PC-3 (cell line): ENCODE measurements at regions not wholly inside any gene's neighbourhood (a gene's known extent, or its start where the extent isn't known, plus 50 kb on each side); places are given as distances from the start of the nearest gene placed in this dataset.

ENCODE experiments used
- ATAC-seq: fragments of 200-7000 bp; cut with Tn5 transposase; 2 replicates; pipeline ENCODE4 v1.9.1; 2020; ENCODE audit warnings: mild to moderate bottlenecking, moderate library complexity
- BruUV-seq: library from RNA; stranded (reverse); fragments of 400-500 nt; replicated peaks from 2 replicates; lab custom pipeline; 2021; lab: Mats Ljungman, UMichigan
- CTCF ChIA-PET: fragments of 300-600 bp; sonication (Branson Sonifier 250); formaldehyde crosslinking; loops from one replicate; lab custom pipeline; 2022; ENCODE audit warnings: antibody characterized with exemption; lab: Charles Lee
- POLR2A ChIA-PET: fragments of 300-600 bp; sonication (Branson Sonifier 250); formaldehyde crosslinking; loops from one replicate; lab custom pipeline; 2022; ENCODE audit warnings: antibody characterized with exemption; ENCODE audit not compliant: unreplicated experiment; lab: Charles Lee
- DNase-seq: peaks from one replicate; pipeline ENCODE4 v3.0.0-alpha.2; 2015
- H2AFZ ChIP-seq: fragments of 300-600 bp; sonication (generic); 2 replicates; pipeline ENCODE4 v1.6.0; 2016; ENCODE audit warnings: antibody characterized with exemption, low read length
- H3F3A ChIP-seq: fragments of 300-600 bp; sonication (generic); one replicate; pipeline ENCODE4 v1.6.0; 2017; ENCODE audit warnings: antibody characterized with exemption, low read length, control low read depth, mild to moderate bottlenecking; ENCODE audit not compliant: unreplicated experiment
- H3K27ac ChIP-seq: fragments of 300-600 bp; sonication (generic); 2 replicates; pipeline ENCODE4 v1.5.1; 2016; ENCODE audit warnings: mild to moderate bottlenecking, low read length
- H3K27me3 ChIP-seq: fragments of 300-600 bp; sonication (generic); 2 replicates; pipeline ENCODE4 v1.6.1; 2016; ENCODE audit warnings: low read length, mixed read lengths
- H3K36me3 ChIP-seq: fragments of 300-600 bp; sonication (generic); 2 replicates; pipeline ENCODE4 v1.6.1; 2016; ENCODE audit warnings: low read depth, mixed run types, low read length, mixed read lengths
- H3K4me1 ChIP-seq: fragments of 300-600 bp; sonication (generic); 2 replicates; pipeline ENCODE4 v1.5.1; 2016; ENCODE audit warnings: low read length; ENCODE audit not compliant: insufficient read depth
- H3K4me2 ChIP-seq: fragments of 300-600 bp; sonication (generic); 2 replicates; pipeline ENCODE4 v1.6.0; 2016; ENCODE audit warnings: low read length
- H3K4me3 ChIP-seq: fragments of 300-600 bp; sonication (generic); 2 replicates; pipeline ENCODE4 v1.5.1; 2016; ENCODE audit warnings: mild to moderate bottlenecking, low read length, mixed read lengths
- H3K79me2 ChIP-seq: fragments of 300-600 bp; sonication (generic); 2 replicates; pipeline ENCODE4 v1.6.1; 2017; ENCODE audit warnings: low read length, mixed read lengths
- H3K9ac ChIP-seq: fragments of 300-600 bp; sonication (generic); 2 replicates; pipeline ENCODE4 v1.6.0; 2016; ENCODE audit warnings: mild to moderate bottlenecking, low read length
- H3K9me2 ChIP-seq: fragments of 300-600 bp; sonication (generic); replicated peaks from 2 replicates; pipeline ENCODE4 v1.6.1; 2016; ENCODE audit warnings: mixed run types, low read length, mixed read lengths
- H3K9me3 ChIP-seq: fragments of 300-600 bp; sonication (generic); 2 replicates; pipeline ENCODE4 v1.6.1; 2016; ENCODE audit warnings: low read length, mixed read lengths
- H4K20me1 ChIP-seq: fragments of 300-600 bp; sonication (generic); 2 replicates; pipeline ENCODE4 v1.6.1; 2016; ENCODE audit warnings: low read length, mixed read lengths
- CTCF ChIP-seq: fragments of 300-600 bp; sonication (generic); conservative IDR thresholded peaks from 2 replicates; pipeline ENCODE4 v1.5.1; 2017; ENCODE audit warnings: antibody characterized with exemption, low read depth, mild to moderate bottlenecking, low read length
- EZH2 ChIP-seq: fragments of 300-600 bp; sonication (generic); IDR thresholded peaks from one replicate; pipeline ENCODE4 v1.6.1; 2017; ENCODE audit warnings: antibody characterized with exemption, mild to moderate bottlenecking, low read length; ENCODE audit not compliant: unreplicated experiment
- EZH2phosphoT487 ChIP-seq: fragments of 300-600 bp; sonication (generic); IDR thresholded peaks from 2 replicates; pipeline ENCODE4 v1.6.1; 2018; ENCODE audit warnings: mild to moderate bottlenecking, antibody characterized with exemption, low read length, borderline replicate concordance
- intact Hi-C: fragments of 100-400 bp; cut with micrococcal nuclease; formaldehyde crosslinking; loops from 2 replicates; pipeline ENCODE4 v1.9.0; 2023

DNA sequence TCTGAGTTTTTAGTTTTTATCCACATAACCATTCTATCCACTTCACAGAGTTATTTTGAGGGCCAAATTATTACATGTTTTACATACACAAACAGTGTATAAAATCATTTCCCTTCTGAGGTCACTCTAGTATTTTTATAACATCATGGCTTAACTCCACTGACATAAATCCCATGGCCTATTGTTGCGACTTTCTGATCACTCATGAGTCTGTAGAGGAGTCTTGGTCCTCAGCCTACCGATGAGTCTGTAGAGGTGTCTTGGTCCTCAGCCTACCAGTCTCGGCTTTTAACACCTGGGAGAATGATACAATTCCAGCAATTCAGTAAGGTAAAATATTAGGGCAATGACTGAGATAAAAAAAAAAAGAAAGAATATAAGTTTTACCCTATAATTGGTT, 483.7 kb downstream of the USP25 start:
- no peak for ATAC-seq
- no peak for TF ChIP-seq CTCF
- no peak for TF ChIP-seq EZH2phosphoT487
- no peak for TF ChIP-seq EZH2
- no peaks in the 10 kb centered on the region for H3K4me1 ChIP-seq
- no peaks in the 10 kb centered on the region for H3K9me3 ChIP-seq
- no peaks in the 10 kb centered on the region for H3K9me2 ChIP-seq
- H3K36me3 ChIP-seq, result no peaks in the 10 kb centered on the region
- no TSS peak for BruUV-seq
- CTCF ChIA-PET, result no interaction called here
- POLR2A ChIA-PET, result no interaction called here
- no peak overlapping the region for H3K9ac ChIP-seq
- no peaks in the 10 kb centered on the region for H3K79me2 ChIP-seq
- H3F3A ChIP-seq, result no peaks in the 10 kb centered on the region
- no peak for DNase-seq
- no peak overlapping the region for H3K4me3 ChIP-seq
- H3K27me3 ChIP-seq, result peaks cover 36% of the 10 kb centered on the region; the same call in 1 of the 2 replicates
- no peak overlapping the region for H2AFZ ChIP-seq
- no peak overlapping the region for H3K27ac ChIP-seq
- H3K4me2 ChIP-seq, result no peak overlapping the region
- intact Hi-C loops, result no loop called here
- H4K20me1 ChIP-seq, result no peaks in the 10 kb centered on the region

GRCh38 chr21:16215193-16215592, 485.4 kb downstream of the USP25 start:
- Histone ChIP-seq H3K9ac (no peak overlapping the region), H3K9me2 (no peaks in the 10 kb centered on the region), H3K36me3 (no peaks in the 10 kb centered on the region), H3K27me3 (peaks cover 27% of the 10 kb centered on the region; the same call in 1 of the 2 replicates), H3K27ac (no peak overlapping the region), H3K4me3 (no peak overlapping the region), H3F3A (no peaks in the 10 kb centered on the region), H3K4me1 (no peaks in the 10 kb centered on the region), H3K4me2 (no peak overlapping the region), H3K9me3 (no peaks in the 10 kb centered on the region), H4K20me1 (no peaks in the 10 kb centered on the region), H3K79me2 (no peaks in the 10 kb centered on the region), H2AFZ (no peak overlapping the region)
- CTCF ChIA-PET, result no interaction called here
- intact Hi-C loops, result no loop called here
- BruUV-seq, result no TSS peak
- POLR2A ChIA-PET, result no interaction called here
- DNase-seq (no peak), ATAC-seq (no peak)
- no peak for TF ChIP-seq CTCF

- ATAC-seq, result no peak
Measured at GRCh38 chr21:16215663-16216183, 485.9 kb downstream of the USP25 start.

More at GRCh38 chr21:16215663-16216183, 485.9 kb downstream of the USP25 start:
- Histone ChIP-seq H3K79me2 (no peaks in the 10 kb centered on the region), H3K9me3 (no peaks in the 10 kb centered on the region), H3K4me2 (no peak overlapping the region), H3K9me2 (no peaks in the 10 kb centered on the region), H3K36me3 (no peaks in the 10 kb centered on the region), H4K20me1 (no peaks in the 10 kb centered on the region), H3K27me3 (peaks cover 23% of the 10 kb centered on the region; the same call in 1 of the 2 replicates), H3F3A (no peaks in the 10 kb centered on the region), H2AFZ (no peak overlapping the region), H3K4me1 (no peaks in the 10 kb centered on the region), H3K4me3 (no peak overlapping the region), H3K9ac (no peak overlapping the region), H3K27ac (no peak overlapping the region)
- no TSS peak for BruUV-seq
- intact Hi-C loops, result no loop called here
- DNase-seq, result no peak
- ChIA-PET POLR2A (no interaction called here), CTCF (no interaction called here)
- TF ChIP-seq CTCF (no peak), EZH2 (no peak), EZH2phosphoT487 (no peak)
